22Rv1 (cell line): ENCODE measurements at regions not wholly inside any gene's neighbourhood (a gene's known extent, or its start where the extent isn't known, plus 50 kb on each side); places are given as distances from the start of the nearest gene placed in this dataset.

ENCODE experiments used
- ZFX ChIP-seq: fragments of 450-650 bp; IDR thresholded peaks from 2 replicates; pipeline ENCODE4 v1.6.1; 2017; ENCODE audit warnings: antibody characterized with exemption, borderline replicate concordance
- TF ChIP-seq, protein P1 (sequence below): fragments of 450-650 bp; IDR thresholded peaks from 2 replicates; pipeline ENCODE4 v1.5.1; 2017; ENCODE audit warnings: mild to moderate bottlenecking

DNA sequence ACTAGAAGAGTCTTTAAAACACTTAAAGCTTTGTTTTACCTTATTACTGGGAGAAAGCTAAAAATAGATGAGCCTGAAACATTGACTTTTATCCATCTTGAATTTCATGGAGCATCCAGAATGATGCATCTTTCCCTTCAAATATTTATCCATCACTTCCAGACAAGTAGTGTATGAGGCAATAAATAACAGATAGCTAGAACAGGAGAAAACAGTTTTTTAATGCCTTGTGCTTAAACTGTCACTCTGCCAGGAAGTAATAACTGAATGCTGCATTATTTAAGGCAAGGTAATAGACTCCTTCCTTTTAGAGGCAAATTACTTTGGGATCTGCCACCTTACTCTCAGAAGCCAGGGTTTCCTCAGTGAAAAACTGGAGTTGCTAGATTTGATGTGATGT, 225.8 kb upstream of the NAALADL2 start:
- TF ChIP-seq, protein P1, sequence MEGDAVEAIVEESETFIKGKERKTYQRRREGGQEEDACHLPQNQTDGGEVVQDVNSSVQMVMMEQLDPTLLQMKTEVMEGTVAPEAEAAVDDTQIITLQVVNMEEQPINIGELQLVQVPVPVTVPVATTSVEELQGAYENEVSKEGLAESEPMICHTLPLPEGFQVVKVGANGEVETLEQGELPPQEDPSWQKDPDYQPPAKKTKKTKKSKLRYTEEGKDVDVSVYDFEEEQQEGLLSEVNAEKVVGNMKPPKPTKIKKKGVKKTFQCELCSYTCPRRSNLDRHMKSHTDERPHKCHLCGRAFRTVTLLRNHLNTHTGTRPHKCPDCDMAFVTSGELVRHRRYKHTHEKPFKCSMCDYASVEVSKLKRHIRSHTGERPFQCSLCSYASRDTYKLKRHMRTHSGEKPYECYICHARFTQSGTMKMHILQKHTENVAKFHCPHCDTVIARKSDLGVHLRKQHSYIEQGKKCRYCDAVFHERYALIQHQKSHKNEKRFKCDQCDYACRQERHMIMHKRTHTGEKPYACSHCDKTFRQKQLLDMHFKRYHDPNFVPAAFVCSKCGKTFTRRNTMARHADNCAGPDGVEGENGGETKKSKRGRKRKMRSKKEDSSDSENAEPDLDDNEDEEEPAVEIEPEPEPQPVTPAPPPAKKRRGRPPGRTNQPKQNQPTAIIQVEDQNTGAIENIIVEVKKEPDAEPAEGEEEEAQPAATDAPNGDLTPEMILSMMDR, result no peak
- TF ChIP-seq ZFX, result no peak
